Naive thymus-derived CD4-positive, alpha-beta T cell (primary cell): ENCODE measurements at regions not wholly inside any gene's neighbourhood (a gene's known extent, or its start where the extent isn't known, plus 50 kb on each side); places are given as distances from the start of the nearest gene placed in this dataset. TPM values are rescaled to one million over a fixed set of nuclear protein-coding genes. Genes with fewer than 3 reads are reported as not detected.

ENCODE experiments used
- microRNA-seq: library from miRNA; unstranded; fragments of <30 nt; microRNA quantifications from one replicate; pipeline ENCODE4 v1.2.0, GENCODE V29; 2022; ENCODE audit warnings: borderline microRNAs expressed

Small RNA genes lying in the stretch of these regions (microRNA-seq; reads per million reads assigned to microRNA genes)
- not detected for gene MIR4290
